Activated CD4-positive, alpha-beta memory T cell treated with anti-CD3 and anti-CD28 coated beads for 36 hours (primary cell): ENCODE measurements at regions not wholly inside any gene's neighbourhood (a gene's known extent, or its start where the extent isn't known, plus 50 kb on each side); places are given as distances from the start of the nearest gene placed in this dataset.
"Not testable (repeated sequence)": the region's sequence is repeated elsewhere in the genome, so short reads cannot be mapped to it uniquely, and the experiment has no call there.

Source experiments
- CTCF ChIA-PET: fragments of 350-600 bp; sonication (Branson Sonifier 250); formaldehyde crosslinking; loops from one replicate; lab custom pipeline; 2021; ENCODE audit warnings: antibody characterized with exemption, inconsistent platforms; lab: Charles Lee
- POLR2A ChIA-PET: fragments of 350-600 bp; sonication (Branson Sonifier 250); formaldehyde crosslinking; loops from one replicate; lab custom pipeline; 2021; ENCODE audit warnings: antibody characterized with exemption; lab: Charles Lee
- DNase-seq: peaks from one replicate; pipeline ENCODE4 v3.0.0-alpha.2; 2020
- H3K27ac Mint-ChIP-seq: one replicate; pipeline ENCODE4 v1.8.0; 2021; ENCODE audit warnings: mixed read lengths
- H3K27me3 Mint-ChIP-seq: one replicate; pipeline ENCODE4 v1.8.0; 2021; ENCODE audit warnings: mixed read lengths
- H3K36me3 Mint-ChIP-seq: one replicate; pipeline ENCODE4 v1.8.0; 2021; ENCODE audit warnings: mixed read lengths
- H3K4me1 Mint-ChIP-seq: one replicate; pipeline ENCODE4 v1.8.0; 2021; ENCODE audit warnings: low read depth, mixed read lengths
- H3K4me3 Mint-ChIP-seq: one replicate; pipeline ENCODE4 v1.8.0; 2021; ENCODE audit warnings: mild to moderate bottlenecking, mixed read lengths
- H3K9me3 Mint-ChIP-seq: one replicate; pipeline ENCODE4 v1.8.0; 2021; ENCODE audit warnings: mixed read lengths
- intact Hi-C: fragments of 100-400 bp; cut with micrococcal nuclease; formaldehyde crosslinking; loops from one replicate; pipeline ENCODE4 v1.15.1; 2023

DNA sequence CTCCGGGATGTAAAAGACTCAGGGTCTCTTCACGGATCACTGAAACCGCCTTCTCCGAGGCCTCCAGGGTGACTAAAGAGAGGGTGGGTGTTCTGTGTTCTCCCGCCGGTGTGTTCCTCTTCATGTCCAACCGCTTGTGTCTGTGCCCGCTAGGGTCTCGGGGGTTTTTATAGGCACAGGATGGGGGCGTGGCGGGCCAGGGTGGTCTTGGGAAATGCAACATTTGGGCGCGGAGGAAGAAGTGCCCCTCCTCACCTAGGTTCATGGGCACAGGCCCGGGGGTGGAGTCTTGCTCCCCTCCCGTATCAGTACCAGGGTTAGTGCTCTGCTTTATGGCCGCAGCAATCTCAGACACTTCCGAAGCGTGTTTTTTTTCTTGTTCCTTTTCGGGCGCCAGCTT, 95.3 kb upstream of the ZNF322 start:
- CTCF ChIA-PET, POLR2A ChIA-PET, H3K27ac Mint-ChIP-seq, H3K4me1 Mint-ChIP-seq, H3K9me3 Mint-ChIP-seq, H3K4me3 Mint-ChIP-seq, DNase-seq, H3K36me3 Mint-ChIP-seq, intact Hi-C loops: not testable (repeated sequence)
- H3K27me3 Mint-ChIP-seq: peaks cover 26% of the 10 kb centered on the region

DNA sequence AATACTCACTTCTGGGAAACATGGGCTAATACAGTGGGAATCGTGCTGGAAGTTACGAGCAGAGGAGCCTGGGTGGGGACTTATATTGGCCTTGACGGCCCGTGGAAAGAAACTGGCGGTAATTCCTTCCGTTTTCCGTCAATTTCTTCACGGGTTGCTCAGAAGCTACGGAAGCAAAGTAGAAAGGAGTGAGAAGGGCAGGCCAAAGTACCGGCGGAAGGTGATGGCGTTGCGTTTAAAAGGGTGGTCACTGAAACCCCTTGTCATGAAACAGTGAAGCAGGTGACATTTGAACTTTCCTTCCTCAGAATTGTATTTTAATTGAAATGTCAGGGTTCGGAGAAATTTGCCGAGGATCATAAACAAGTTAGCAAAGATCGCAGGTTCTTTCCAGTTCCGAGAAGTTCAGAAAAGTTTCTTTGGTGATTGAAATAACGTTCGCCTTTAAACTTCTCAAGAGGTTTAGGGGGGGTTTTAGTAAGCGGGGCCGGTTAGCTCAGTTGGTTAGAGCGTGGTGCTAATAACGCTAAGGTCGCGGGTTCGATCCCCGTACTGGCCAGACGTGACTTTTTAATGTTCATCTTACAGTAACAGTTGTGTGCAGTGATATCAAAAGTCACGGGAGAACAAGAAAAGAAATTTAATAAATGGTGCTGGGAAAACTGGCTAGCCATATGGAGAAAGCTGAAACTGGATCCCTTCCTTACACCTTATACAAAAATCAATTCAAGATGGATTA, 96.7 kb upstream of the ZNF322 start:
- H3K36me3 Mint-ChIP-seq, intact Hi-C loops, H3K4me3 Mint-ChIP-seq, POLR2A ChIA-PET, CTCF ChIA-PET, H3K27ac Mint-ChIP-seq, DNase-seq, H3K4me1 Mint-ChIP-seq, H3K9me3 Mint-ChIP-seq: not testable (repeated sequence)
- H3K27me3 Mint-ChIP-seq: peaks cover 21% of the 10 kb centered on the region

DNA sequence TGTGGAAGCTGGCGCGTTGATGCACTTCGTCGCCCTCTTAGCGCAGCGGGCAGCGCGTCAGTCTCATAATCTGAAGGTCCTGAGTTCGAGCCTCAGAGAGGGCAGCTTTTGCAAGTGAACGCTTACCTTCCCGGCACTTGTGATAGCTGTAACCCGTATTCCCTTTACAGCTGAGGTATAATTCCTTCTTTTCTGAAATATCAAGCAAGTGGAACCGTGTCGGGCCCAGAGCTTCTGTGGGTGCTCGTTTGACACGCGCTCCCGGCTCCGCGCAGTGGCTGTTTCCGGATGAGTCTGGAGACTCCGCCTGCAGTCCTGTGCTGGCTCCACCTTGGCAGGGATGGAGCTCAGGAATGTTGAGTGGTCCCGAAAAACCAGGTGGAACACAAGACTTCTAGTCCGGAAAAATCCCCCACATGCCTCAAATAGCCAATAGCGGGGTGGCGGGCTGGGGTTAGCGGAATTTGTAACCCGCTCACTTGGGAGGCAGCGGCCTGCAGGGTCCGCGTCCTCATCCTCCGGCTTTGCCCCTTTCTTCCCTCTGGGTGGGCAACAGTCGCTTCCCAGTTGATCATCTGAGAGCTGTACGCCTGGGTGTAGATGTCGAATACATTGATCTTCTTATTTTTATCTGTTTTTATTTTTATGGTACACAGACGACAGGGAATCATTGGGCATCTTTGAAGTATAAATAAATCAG, 106.8 kb upstream of the ZNF322 start:
- CTCF ChIA-PET, H3K36me3 Mint-ChIP-seq, H3K9me3 Mint-ChIP-seq, intact Hi-C loops, H3K27ac Mint-ChIP-seq, H3K27me3 Mint-ChIP-seq, POLR2A ChIA-PET, DNase-seq, H3K4me1 Mint-ChIP-seq, H3K4me3 Mint-ChIP-seq: not testable (repeated sequence)

DNA sequence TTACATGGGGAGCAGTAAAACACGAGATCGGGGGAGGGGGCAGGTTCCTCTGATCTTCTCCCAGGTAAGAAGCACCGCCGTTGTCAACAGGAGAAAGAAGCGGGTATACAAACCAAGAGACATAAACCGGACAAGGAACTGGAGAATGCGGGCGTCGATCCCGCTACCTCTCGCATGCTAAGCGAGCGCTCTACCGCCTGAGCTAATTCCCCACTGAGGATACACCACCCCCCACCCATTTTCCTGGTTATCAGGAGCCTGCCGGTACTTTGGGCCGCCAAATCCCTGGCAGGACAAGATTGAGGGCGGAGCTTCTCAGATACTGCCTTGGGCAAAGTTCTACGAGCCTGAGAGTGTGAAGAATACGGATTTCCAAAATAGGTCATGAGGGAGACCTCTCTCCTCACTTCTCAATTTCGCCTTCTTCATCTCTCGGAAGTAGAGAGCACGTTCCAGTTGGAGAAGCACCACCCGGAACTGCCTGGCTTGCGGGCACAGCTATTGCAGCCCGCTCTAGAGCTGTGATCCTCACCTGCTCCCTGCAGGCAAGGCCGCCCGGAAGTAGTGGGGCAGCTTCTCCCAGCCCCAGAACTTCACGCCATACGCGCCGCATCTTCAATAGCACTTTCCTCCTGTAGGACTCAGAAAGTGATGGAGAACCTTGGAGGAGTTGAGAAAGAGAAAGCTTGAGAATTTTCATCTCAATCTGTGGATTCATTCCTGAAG, 111.6 kb upstream of the ZNF322 start:
- H3K4me3 Mint-ChIP-seq, intact Hi-C loops, POLR2A ChIA-PET, DNase-seq, CTCF ChIA-PET, H3K9me3 Mint-ChIP-seq, H3K4me1 Mint-ChIP-seq, H3K27ac Mint-ChIP-seq, H3K27me3 Mint-ChIP-seq, H3K36me3 Mint-ChIP-seq: not testable (repeated sequence)

DNA sequence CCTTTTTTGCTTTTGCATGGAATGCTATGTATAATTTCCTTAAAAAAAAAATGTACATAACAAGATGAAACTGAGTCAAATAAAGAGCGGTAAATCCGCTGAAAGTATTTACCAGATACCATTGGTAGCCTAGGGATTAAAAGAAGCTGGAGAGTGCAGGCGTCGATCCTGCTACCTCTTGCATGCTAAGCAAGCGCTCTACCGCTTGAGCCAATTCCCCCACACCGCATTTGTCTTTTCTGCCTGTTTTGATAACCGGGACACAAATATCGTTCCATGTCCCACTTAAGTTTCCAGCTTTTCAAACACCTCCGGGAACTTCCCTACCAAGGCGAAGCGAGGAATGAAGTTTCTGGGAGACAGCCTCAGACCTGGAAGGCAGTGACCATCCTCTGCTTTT, 113.9 kb upstream of the ZNF322 start:
- H3K4me1 Mint-ChIP-seq, DNase-seq, H3K36me3 Mint-ChIP-seq, CTCF ChIA-PET, intact Hi-C loops, H3K27me3 Mint-ChIP-seq, H3K4me3 Mint-ChIP-seq, H3K27ac Mint-ChIP-seq, POLR2A ChIA-PET, H3K9me3 Mint-ChIP-seq: not testable (repeated sequence)

DNA sequence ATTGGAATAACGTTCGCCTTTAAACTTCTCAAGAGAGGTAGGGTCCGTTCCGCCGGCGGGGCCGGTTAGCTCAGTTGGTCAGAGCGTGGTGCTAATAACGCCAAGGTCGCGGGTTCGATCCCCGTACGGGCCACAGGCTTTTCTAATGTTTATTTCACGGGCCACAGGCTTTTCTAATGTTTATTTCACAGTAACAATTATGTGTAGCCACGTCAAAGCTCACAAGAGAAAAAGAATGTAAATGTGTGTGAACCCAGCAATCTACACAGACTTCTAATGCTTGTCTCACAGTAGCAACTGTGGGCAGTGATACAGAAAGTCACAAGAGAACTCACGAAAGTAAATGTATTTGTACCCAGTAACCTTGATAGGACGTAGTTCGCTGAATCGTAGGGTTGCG, 121.0 kb upstream of the ZNF322 start:
- H3K27ac Mint-ChIP-seq, DNase-seq, POLR2A ChIA-PET, CTCF ChIA-PET, H3K9me3 Mint-ChIP-seq, intact Hi-C loops, H3K4me3 Mint-ChIP-seq, H3K27me3 Mint-ChIP-seq, H3K4me1 Mint-ChIP-seq, H3K36me3 Mint-ChIP-seq: not testable (repeated sequence)

DNA sequence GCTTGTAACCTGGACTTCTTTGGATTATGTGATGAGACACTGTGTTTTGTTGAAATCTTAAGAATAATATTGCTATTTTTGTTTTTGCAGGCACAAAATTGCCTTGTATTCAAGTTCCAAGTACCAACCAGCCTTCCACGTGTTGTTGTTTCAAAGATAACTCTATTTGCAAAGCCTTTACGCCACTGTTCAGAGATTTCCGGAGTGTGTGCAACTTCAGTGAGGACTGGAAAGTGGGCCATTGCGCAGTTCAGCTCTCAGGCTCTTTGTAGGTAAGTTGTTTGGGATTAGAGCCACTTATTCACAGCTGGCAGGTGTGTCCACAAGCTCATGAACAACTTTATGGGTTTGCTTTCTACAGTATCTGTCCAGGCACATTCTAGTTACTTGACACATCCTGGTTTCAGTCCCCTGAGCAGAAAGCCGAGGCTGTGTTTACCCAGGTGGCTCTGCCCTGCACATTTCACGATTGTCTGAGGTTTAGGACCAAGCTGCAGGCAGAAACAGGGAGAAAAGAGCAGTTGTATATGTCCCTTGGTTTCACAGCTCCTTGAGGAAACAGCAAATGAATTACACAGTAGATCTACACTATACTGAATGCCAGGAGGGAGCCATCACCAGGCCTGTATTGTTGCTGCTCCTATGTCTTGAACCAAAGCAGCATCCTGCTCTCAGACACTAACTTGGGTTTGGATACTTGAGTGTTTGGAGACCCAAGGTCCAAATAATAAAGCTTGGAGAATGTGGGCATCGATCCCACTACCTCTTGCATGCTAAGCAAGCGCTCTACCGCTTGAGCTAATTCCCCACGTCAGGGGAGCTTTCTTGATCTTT, 136.1 kb upstream of the ZNF322 start:
- intact Hi-C loops, H3K4me3 Mint-ChIP-seq, CTCF ChIA-PET, H3K36me3 Mint-ChIP-seq, H3K4me1 Mint-ChIP-seq, H3K27me3 Mint-ChIP-seq, POLR2A ChIA-PET, H3K27ac Mint-ChIP-seq, H3K9me3 Mint-ChIP-seq, DNase-seq: not testable (repeated sequence)

DNA sequence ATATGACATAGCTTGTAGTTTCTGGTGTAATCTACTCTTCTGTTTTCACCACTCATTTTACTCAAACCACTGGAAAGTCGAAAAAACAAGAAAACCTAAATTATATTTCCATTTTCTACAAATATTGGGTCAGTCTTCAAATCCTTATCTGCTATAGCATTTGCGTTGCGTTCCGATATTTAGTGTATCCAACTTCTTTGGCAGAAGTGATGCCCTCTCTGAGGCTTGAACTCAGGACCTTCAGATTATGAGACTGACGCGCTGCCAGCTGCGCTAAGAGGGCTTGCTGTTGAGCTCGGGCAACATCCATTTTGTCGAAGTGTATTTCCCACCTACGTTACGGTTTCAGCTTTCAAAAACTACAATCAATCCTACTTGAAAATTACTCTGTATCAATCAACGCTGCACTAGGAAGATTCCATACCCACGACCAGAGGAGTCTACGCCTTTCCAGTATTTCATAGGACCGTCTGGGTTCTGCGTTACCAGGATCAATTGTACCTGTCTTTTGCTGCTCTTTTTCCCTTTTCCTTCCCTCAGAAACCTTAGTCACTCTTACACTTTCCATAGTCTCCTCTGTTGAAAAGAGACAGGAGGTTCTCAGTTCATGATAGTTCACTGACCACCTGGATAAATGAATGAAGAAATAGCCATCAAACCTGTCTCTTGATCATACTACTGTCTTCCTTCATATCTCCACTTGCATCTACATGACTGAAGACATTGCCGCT, 140.5 kb upstream of the ZNF322 start:
- H3K27ac Mint-ChIP-seq, intact Hi-C loops, H3K4me1 Mint-ChIP-seq, H3K9me3 Mint-ChIP-seq, H3K4me3 Mint-ChIP-seq, H3K36me3 Mint-ChIP-seq, POLR2A ChIA-PET, DNase-seq, H3K27me3 Mint-ChIP-seq, CTCF ChIA-PET: not testable (repeated sequence)

DNA sequence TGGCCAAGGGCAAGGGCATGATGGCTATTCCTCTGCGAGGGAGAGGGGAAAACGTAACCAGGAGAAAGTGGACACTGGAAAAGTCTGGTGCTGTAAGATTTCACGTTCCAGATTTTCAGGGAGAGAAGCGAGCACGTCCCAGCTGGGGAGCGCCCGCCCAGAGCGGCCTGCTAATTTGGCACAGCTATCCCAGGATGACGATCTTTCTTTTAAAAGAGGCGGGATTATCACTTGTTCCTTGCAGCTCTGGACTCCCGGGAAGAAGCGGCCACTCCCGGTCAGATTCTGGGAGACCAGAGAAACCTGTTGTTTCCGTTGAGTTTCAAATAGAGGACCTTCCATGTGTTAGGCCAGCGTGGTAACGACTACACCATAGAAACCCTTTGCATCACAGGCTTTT, 144.2 kb upstream of the ZNF322 start:
- POLR2A ChIA-PET, H3K4me3 Mint-ChIP-seq, H3K27me3 Mint-ChIP-seq, CTCF ChIA-PET, H3K9me3 Mint-ChIP-seq, intact Hi-C loops, H3K4me1 Mint-ChIP-seq, H3K36me3 Mint-ChIP-seq, H3K27ac Mint-ChIP-seq, DNase-seq: not testable (repeated sequence)

DNA sequence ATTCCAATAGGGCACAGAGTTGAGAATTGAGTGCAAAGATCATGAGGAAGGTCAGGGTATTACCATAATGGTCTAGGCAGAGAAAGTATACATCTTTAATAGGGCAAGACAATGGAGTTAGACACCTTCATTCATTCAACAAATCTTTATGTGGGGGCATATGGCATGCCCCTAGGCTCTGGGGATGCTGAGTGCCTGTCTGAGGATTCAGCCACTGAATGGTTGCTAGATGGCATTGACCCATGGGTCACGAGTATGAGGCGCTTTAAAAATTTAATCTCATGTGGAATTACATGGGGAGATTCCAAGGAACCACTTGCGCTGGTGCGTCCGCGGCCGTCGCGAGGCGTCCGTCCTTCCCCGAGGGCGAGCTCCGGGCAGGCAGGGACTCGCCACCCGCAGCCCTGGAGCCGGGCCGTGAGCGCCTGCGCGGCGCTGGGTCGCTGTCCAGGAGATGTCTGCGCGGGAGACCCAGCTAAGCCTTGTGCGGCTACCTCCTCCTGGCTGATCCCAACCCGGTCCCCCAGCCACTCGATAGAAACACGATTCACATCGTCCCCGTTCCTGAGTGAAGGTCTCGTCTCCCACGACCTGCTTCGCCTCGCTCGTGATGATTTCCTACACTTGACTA, 152.1 kb upstream of the ZNF322 start:
- DNase-seq, H3K36me3 Mint-ChIP-seq, H3K4me3 Mint-ChIP-seq, intact Hi-C loops, POLR2A ChIA-PET, H3K9me3 Mint-ChIP-seq, CTCF ChIA-PET, H3K4me1 Mint-ChIP-seq, H3K27me3 Mint-ChIP-seq, H3K27ac Mint-ChIP-seq: not testable (repeated sequence)

DNA sequence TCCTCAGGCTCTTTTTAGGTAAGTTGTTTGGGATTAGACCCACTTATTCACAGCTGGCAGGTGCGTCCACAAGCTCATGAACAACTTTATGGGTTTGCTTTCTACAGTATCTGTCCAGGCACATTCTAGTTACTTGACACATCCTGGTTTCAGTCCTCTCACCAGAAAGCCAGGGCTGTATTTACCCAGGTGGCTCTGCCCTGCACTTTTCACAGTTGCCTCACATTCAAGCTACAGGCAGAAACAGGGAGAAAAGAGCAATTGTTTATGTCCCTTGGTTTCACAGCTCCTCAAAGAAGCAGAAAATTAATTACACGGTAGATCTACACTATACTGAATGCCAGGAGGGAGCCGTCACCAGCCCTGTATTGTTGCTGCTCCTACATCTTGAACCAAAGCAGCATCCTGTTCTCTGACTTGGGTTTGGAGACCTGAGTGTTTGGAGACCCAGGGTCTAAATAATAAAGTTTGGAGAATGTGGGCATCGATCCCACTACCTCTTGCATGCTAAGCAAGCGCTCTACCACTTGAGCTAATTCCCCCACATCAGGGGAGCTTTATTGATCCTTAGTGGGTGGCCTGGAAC, 159.2 kb upstream of the ZNF322 start:
- CTCF ChIA-PET, DNase-seq, H3K9me3 Mint-ChIP-seq, H3K4me1 Mint-ChIP-seq, H3K4me3 Mint-ChIP-seq, POLR2A ChIA-PET, intact Hi-C loops, H3K27me3 Mint-ChIP-seq, H3K36me3 Mint-ChIP-seq, H3K27ac Mint-ChIP-seq: not testable (repeated sequence)
